ENCODE measurements at regions not wholly inside any gene's neighbourhood (a gene's known extent, or its start where the extent isn't known, plus 50 kb on each side); places are given as distances from the start of the nearest gene placed in this dataset.

GRCh38 chr13:109577191-109577700 lies 209.1 kb downstream of the IRS2 start:
- H3K27ac ChIP-seq, result no peak overlapping the region

GRCh38 chr13:109576331-109576813 lies 210.0 kb downstream of the IRS2 start:
- TF ChIP-seq CTCF (conservative IDR thresholded peaks at IDR 0.05), result no peak
- H3K27ac ChIP-seq, result peak overlapping the region; percentile 51

More at GRCh38 chr13:109577191-109577700, 209.1 kb downstream of the IRS2 start:
- no peak for TF ChIP-seq CTCF (conservative IDR thresholded peaks at IDR 0.05)

GRCh38 chr13:109575821-109576220 lies 210.6 kb downstream of the IRS2 start:
- peak overlapping the region; percentile 51 for H3K27ac ChIP-seq
- TF ChIP-seq CTCF (conservative IDR thresholded peaks at IDR 0.05), result no peak

GRCh38 chr13:109572389-109572788 lies 214.0 kb downstream of the IRS2 start:
- no peak for TF ChIP-seq CTCF (conservative IDR thresholded peaks at IDR 0.05)
- H3K27ac ChIP-seq, result no peak overlapping the region; the same call in 1 of the 2 replicates

GRCh38 chr13:109569958-109570711 lies 216.2 kb downstream of the IRS2 start:
- TF ChIP-seq CTCF (conservative IDR thresholded peaks at IDR 0.05), result no peak
- peak overlapping the region; percentile 84 for H3K27ac ChIP-seq

- H3K27ac ChIP-seq, result peak overlapping the region; percentile 83
- no peak for TF ChIP-seq CTCF (conservative IDR thresholded peaks at IDR 0.05)
Measured at GRCh38 chr13:109568339-109568818, 218.0 kb downstream of the IRS2 start.

- no peak for TF ChIP-seq CTCF (conservative IDR thresholded peaks at IDR 0.05)
- H3K27ac ChIP-seq, result peak overlapping the region; percentile 83
Measured at GRCh38 chr13:109567315-109567714, 219.1 kb downstream of the IRS2 start.
